ENCODE measurements at regions not wholly inside any gene's neighbourhood (a gene's known extent, or its start where the extent isn't known, plus 50 kb on each side); places are given as distances from the start of the nearest gene placed in this dataset.

GRCh38 chr4:141462361-141462760 is 174.0 kb upstream of the IL15 start:
- Histone ChIP-seq H3K4me1 (ENCODE audit: insufficient read depth, low read length) (no peaks in the 10 kb centered on the region), H2AFZ (ENCODE audit: low read length) (no peak overlapping the region), H3K79me2 (ENCODE audit: insufficient read depth, low read length) (no peaks in the 10 kb centered on the region), H3K36me3 (ENCODE audit: insufficient read depth, low read length) (no peaks in the 10 kb centered on the region), H3K27me3 (ENCODE audit: insufficient read depth, low read length) (no peaks in the 10 kb centered on the region), H3K4me3 (ENCODE audit: insufficient read depth, low read length) (no peak overlapping the region), H3K4me2 (ENCODE audit: insufficient read depth, low read length) (no peak overlapping the region), H4K20me1 (ENCODE audit: insufficient read depth, low read length) (no peaks in the 10 kb centered on the region), H3K9me3 (ENCODE audit: low read depth, low read length) (no peaks in the 10 kb centered on the region), H3K27ac (ENCODE audit: low read depth, low read length) (no peak overlapping the region)
- TF ChIP-seq CTCF (IDR thresholded peaks at IDR 0.05; ENCODE audit: extremely low read depth, low read depth, low read length): no peak
- DNase-seq (ENCODE audit: insufficient read length, low spot score, missing footprints): no peak

GRCh38 chr4:141463678-141464077 is 172.7 kb upstream of the IL15 start:
- H3K9me3 ChIP-seq (ENCODE audit: low read depth, low read length): no peaks in the 10 kb centered on the region
- no peaks in the 10 kb centered on the region for H3K79me2 ChIP-seq (ENCODE audit: insufficient read depth, low read length)
- no peak overlapping the region for H3K4me3 ChIP-seq (ENCODE audit: insufficient read depth, low read length)
- no peak for TF ChIP-seq CTCF (IDR thresholded peaks at IDR 0.05; ENCODE audit: extremely low read depth, low read depth, low read length)
- H3K27me3 ChIP-seq (ENCODE audit: insufficient read depth, low read length): no peaks in the 10 kb centered on the region
- H3K4me2 ChIP-seq (ENCODE audit: insufficient read depth, low read length): no peak overlapping the region
- no peak overlapping the region for H2AFZ ChIP-seq (ENCODE audit: low read length)
- no peaks in the 10 kb centered on the region for H3K4me1 ChIP-seq (ENCODE audit: insufficient read depth, low read length)
- H3K27ac ChIP-seq (ENCODE audit: low read depth, low read length): no peak overlapping the region
- no peaks in the 10 kb centered on the region for H4K20me1 ChIP-seq (ENCODE audit: insufficient read depth, low read length)
- no peak for DNase-seq (ENCODE audit: insufficient read length, low spot score, missing footprints)
- H3K36me3 ChIP-seq (ENCODE audit: insufficient read depth, low read length): no peaks in the 10 kb centered on the region

DNA sequence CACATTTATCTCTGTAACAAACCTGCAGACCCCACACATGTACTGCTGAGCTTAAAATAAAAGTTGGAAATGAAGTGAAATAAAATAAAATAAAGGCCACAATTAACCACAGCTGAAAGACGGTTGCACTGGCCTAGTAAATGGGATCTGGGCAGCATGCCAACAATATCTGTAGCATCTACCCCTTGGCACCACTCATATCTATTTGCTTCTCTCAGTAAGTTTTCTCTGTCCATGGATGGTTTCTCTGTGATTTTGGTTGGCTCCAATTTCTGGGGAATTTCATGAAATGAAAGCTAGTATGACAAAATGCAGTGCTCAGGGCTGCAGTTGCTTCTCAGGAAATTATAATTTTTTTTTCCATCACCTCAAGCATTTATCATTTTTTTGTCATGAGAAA is 172.0 kb upstream of the IL15 start:
- no peak for DNase-seq (ENCODE audit: insufficient read length, low spot score, missing footprints)

DNA sequence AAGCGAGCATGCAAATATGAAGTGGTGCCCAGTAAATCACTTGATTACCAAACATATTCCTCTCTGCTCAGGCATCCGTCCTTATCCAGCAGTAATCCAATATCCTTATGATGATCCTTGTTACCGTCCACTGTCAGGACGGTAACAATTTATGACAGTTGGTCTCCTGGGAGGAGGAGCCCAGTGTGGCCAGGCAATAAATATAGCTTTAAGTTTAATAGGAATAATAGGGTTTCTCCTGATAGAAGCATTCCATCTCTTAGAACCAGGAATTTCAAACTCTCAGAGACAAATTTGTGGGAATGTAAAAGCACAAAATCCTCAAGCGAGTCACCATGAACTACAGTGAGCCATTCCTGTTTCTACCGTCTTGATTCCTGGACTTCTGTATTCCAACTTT is 171.2 kb upstream of the IL15 start:
- Histone ChIP-seq H2AFZ (ENCODE audit: low read length) (no peak overlapping the region), H3K27me3 (ENCODE audit: insufficient read depth, low read length) (no peaks in the 10 kb centered on the region), H3K9me3 (ENCODE audit: low read depth, low read length) (no peaks in the 10 kb centered on the region), H3K36me3 (ENCODE audit: insufficient read depth, low read length) (no peaks in the 10 kb centered on the region), H3K27ac (ENCODE audit: low read depth, low read length) (no peak overlapping the region), H3K79me2 (ENCODE audit: insufficient read depth, low read length) (no peaks in the 10 kb centered on the region), H3K4me2 (ENCODE audit: insufficient read depth, low read length) (no peak overlapping the region), H3K4me1 (ENCODE audit: insufficient read depth, low read length) (peaks cover 3% of the 10 kb centered on the region), H4K20me1 (ENCODE audit: insufficient read depth, low read length) (no peaks in the 10 kb centered on the region), H3K4me3 (ENCODE audit: insufficient read depth, low read length) (no peak overlapping the region)
- no peak for TF ChIP-seq CTCF (IDR thresholded peaks at IDR 0.05; ENCODE audit: extremely low read depth, low read depth, low read length)
- no peak for DNase-seq (ENCODE audit: insufficient read length, low spot score, missing footprints)

More for the DNA sequence above, 172.0 kb upstream of the IL15 start:
- H3K36me3 ChIP-seq (ENCODE audit: insufficient read depth, low read length): no peaks in the 10 kb centered on the region
- no peak overlapping the region for H3K4me2 ChIP-seq (ENCODE audit: insufficient read depth, low read length)
- H3K27ac ChIP-seq (ENCODE audit: low read depth, low read length): no peak overlapping the region
- no peaks in the 10 kb centered on the region for H3K4me1 ChIP-seq (ENCODE audit: insufficient read depth, low read length)
- no peak overlapping the region for H2AFZ ChIP-seq (ENCODE audit: low read length)
- no peaks in the 10 kb centered on the region for H3K9me3 ChIP-seq (ENCODE audit: low read depth, low read length)
- H3K27me3 ChIP-seq (ENCODE audit: insufficient read depth, low read length): no peaks in the 10 kb centered on the region
- no peak overlapping the region for H3K4me3 ChIP-seq (ENCODE audit: insufficient read depth, low read length)
- TF ChIP-seq CTCF (IDR thresholded peaks at IDR 0.05; ENCODE audit: extremely low read depth, low read depth, low read length): no peak
- no peaks in the 10 kb centered on the region for H3K79me2 ChIP-seq (ENCODE audit: insufficient read depth, low read length)
- H4K20me1 ChIP-seq (ENCODE audit: insufficient read depth, low read length): no peaks in the 10 kb centered on the region
